B cell (primary cell): ENCODE measurements at regions not wholly inside any gene's neighbourhood (a gene's known extent, or its start where the extent isn't known, plus 50 kb on each side); places are given as distances from the start of the nearest gene placed in this dataset.

Experiments used
- ATAC-seq: fragments of 200-7000 bp; cut with Tn5 transposase; one replicate; pipeline ENCODE4 v1.10.0; 2021; ENCODE audit warnings: low read depth, mild to moderate bottlenecking, moderate number of reproducible peaks, moderate library complexity
- CTCF ChIA-PET: fragments of 350-600 bp; sonication (Branson Sonifier 250); formaldehyde crosslinking; loops from one replicate; lab custom pipeline; 2021; ENCODE audit warnings: antibody characterized with exemption, inconsistent platforms; lab: Charles Lee
- POLR2A ChIA-PET: fragments of 350-600 bp; sonication (Branson Sonifier 250); formaldehyde crosslinking; loops from one replicate; lab custom pipeline; 2021; ENCODE audit warnings: antibody characterized with exemption; lab: Charles Lee
- DNase-seq: peaks from one replicate; pipeline ENCODE4 v3.0.0; 2013
- H2AFZ ChIP-seq: 2 replicates; pipeline ENCODE4 v1.6.1; 2012; ENCODE audit warnings: mild to moderate bottlenecking, low read depth, low read length; ENCODE audit not compliant: insufficient read depth, poor library complexity, severe bottlenecking
- H3K27ac ChIP-seq, 2 donors: 1 replicate in 1 of 2; 2 replicates in 1 of 2; pipeline ENCODE4 v1.5.1; 2012 to 2013; ENCODE audit warnings: low read length in 2 of 2, mild to moderate bottlenecking in 2 of 2, moderate library complexity in 1 of 2
- H3K27me3 ChIP-seq, 4 experiments: fragments of 200-600 bp in 1 of 4; sonication (generic) in 1 of 4; replicated peaks in 1 of 4; 1 replicate in 2 of 4; 2 replicates in 2 of 4; pipeline versions ENCODE4 v1.6.1 to v1.7.0; 2013 to 2016; ENCODE audit warnings: low read length in 3 of 4, mild to moderate bottlenecking in 2 of 4, mixed read lengths in 1 of 4, moderate library complexity in 1 of 4; ENCODE audit not compliant: insufficient read depth in 4 of 4, control insufficient read depth in 3 of 4; ENCODE audit errors: control extremely low read depth in 1 of 4
- H3K36me3 ChIP-seq, 2 experiments: replicated peaks in 1 of 2; 1 replicate in 1 of 2; 2 replicates in 1 of 2; pipeline versions ENCODE4 v1.6.1 to v1.7.1; 2013; ENCODE audit warnings: low read length in 1 of 2; ENCODE audit not compliant: insufficient read depth in 2 of 2, control insufficient read depth in 1 of 2; ENCODE audit errors: control extremely low read depth in 1 of 2, extremely low read depth in 1 of 2
- H3K4me1 ChIP-seq, 2 donors: fragments of 200-600 bp in 1 of 2; sonication (generic) in 1 of 2; 1 replicate in 1 of 2; 2 replicates in 1 of 2; pipeline versions ENCODE4 v1.5.1 to v1.6.1; 2013 to 2017; ENCODE audit warnings: low read length in 2 of 2; ENCODE audit not compliant: control insufficient read depth in 2 of 2, insufficient read depth in 2 of 2
- H3K4me2 ChIP-seq: replicated peaks from 2 replicates; pipeline ENCODE3; 2012; ENCODE audit warnings: mild to moderate bottlenecking, low read depth, low read length; ENCODE audit not compliant: poor library complexity, severe bottlenecking
- H3K4me3 ChIP-seq, 5 experiments: fragments of 200-600 bp in 1 of 5; sonication (generic) in 1 of 5; 1 replicate in 3 of 5; 2 replicates in 2 of 5; pipeline versions ENCODE4 v1.5.1 to v1.7.0; 2011 to 2016; ENCODE audit warnings: low read length in 4 of 5, mild to moderate bottlenecking in 4 of 5, low read depth in 2 of 5, control low read depth in 1 of 5, moderate library complexity in 1 of 5; ENCODE audit not compliant: insufficient read depth in 1 of 5; ENCODE audit errors: control extremely low read depth in 1 of 5, extremely low read depth in 1 of 5
- H3K79me2 ChIP-seq: fragments of 200-600 bp; sonication (generic); one replicate; pipeline ENCODE4 v1.6.0; 2016; ENCODE audit warnings: low read length; ENCODE audit not compliant: control insufficient read depth, insufficient read depth
- H3K9ac ChIP-seq: fragments of 200-600 bp; sonication (generic); 2 replicates; pipeline ENCODE4 v1.6.1; 2017; ENCODE audit warnings: mild to moderate bottlenecking, low read length, moderate library complexity
- H3K9me3 ChIP-seq, 3 donors: one replicate each; pipeline versions ENCODE4 v1.6.1 to v1.7.1; 2013; ENCODE audit warnings: low read length in 2 of 3; ENCODE audit not compliant: control insufficient read depth in 2 of 3, insufficient read depth in 1 of 3; ENCODE audit errors: control extremely low read depth in 1 of 3
- H4K20me1 ChIP-seq: 2 replicates; pipeline ENCODE4 v1.6.0; 2012; ENCODE audit warnings: mild to moderate bottlenecking, low read length; ENCODE audit not compliant: insufficient read depth, control insufficient read depth, poor library complexity, severe bottlenecking
- H3K27ac Mint-ChIP-seq: one replicate; pipeline ENCODE4 v1.8.0; 2021; ENCODE audit warnings: mixed read lengths
- H3K27me3 Mint-ChIP-seq: one replicate; pipeline ENCODE4 v1.8.0; 2021; ENCODE audit warnings: mixed read lengths
- H3K4me1 Mint-ChIP-seq: one replicate; pipeline ENCODE4 v1.8.0; 2021; ENCODE audit warnings: mixed read lengths
- H3K4me3 Mint-ChIP-seq: one replicate; pipeline ENCODE4 v1.8.0; 2021; ENCODE audit warnings: mixed read lengths
- H3K9me3 Mint-ChIP-seq: one replicate; pipeline ENCODE4 v1.8.0; 2022; ENCODE audit warnings: mixed read lengths; ENCODE audit not compliant: insufficient read depth
- EZH2 ChIP-seq: IDR thresholded peaks from 2 replicates; pipeline ENCODE4 v1.6.1; 2012; ENCODE audit warnings: borderline replicate concordance, low read depth, mild to moderate bottlenecking, moderate library complexity, low read length; ENCODE audit not compliant: insufficient read depth, poor library complexity, severe bottlenecking
- WGBS: methylation state at CpG from one replicate; pipeline ENCODE4 v1.1.5; 2013; ENCODE audit warnings: missing lambda C conversion rate; ENCODE audit not compliant: insufficient coverage; 5-methylcytosine and 5-hydroxymethylcytosine counted together
- intact Hi-C: fragments of 100-400 bp; cut with micrococcal nuclease; formaldehyde crosslinking; loops from one replicate; pipeline ENCODE4 v1.10.0; 2022
- TF ChIP-seq, protein P1 (sequence below): fragments of 200-600 bp; IDR thresholded peaks from one replicate; pipeline ENCODE4 v1.8.0; 2022; ENCODE audit warnings: antibody characterized with exemption, mild to moderate bottlenecking

- H3K27ac Mint-ChIP-seq: no peak overlapping the region
- no peak overlapping the region for H2AFZ ChIP-seq
- TF ChIP-seq, protein P1, sequence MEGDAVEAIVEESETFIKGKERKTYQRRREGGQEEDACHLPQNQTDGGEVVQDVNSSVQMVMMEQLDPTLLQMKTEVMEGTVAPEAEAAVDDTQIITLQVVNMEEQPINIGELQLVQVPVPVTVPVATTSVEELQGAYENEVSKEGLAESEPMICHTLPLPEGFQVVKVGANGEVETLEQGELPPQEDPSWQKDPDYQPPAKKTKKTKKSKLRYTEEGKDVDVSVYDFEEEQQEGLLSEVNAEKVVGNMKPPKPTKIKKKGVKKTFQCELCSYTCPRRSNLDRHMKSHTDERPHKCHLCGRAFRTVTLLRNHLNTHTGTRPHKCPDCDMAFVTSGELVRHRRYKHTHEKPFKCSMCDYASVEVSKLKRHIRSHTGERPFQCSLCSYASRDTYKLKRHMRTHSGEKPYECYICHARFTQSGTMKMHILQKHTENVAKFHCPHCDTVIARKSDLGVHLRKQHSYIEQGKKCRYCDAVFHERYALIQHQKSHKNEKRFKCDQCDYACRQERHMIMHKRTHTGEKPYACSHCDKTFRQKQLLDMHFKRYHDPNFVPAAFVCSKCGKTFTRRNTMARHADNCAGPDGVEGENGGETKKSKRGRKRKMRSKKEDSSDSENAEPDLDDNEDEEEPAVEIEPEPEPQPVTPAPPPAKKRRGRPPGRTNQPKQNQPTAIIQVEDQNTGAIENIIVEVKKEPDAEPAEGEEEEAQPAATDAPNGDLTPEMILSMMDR: no peak
- H3K4me1 ChIP-seq: no peaks in the 10 kb centered on the region
- no peaks in the 10 kb centered on the region for H3K36me3 ChIP-seq
- no peak overlapping the region for H3K9ac ChIP-seq
- no peaks in the 10 kb centered on the region for H3K79me2 ChIP-seq
- CTCF ChIA-PET: no interaction called here
- H3K27ac ChIP-seq: no peak overlapping the region
- WGBS: 85% methylated on average over 3 of the region's 4 CpGs
- no peaks in the 10 kb centered on the region for H3K9me3 Mint-ChIP-seq
- no peak overlapping the region for H3K4me2 ChIP-seq
- POLR2A ChIA-PET: no interaction called here
- no peak overlapping the region for H3K4me3 ChIP-seq
- intact Hi-C loops: no loop called here
- ATAC-seq (no peak), DNase-seq (no peak)
- H3K27me3 Mint-ChIP-seq: no peaks in the 10 kb centered on the region
- H4K20me1 ChIP-seq: no peaks in the 10 kb centered on the region
- H3K4me1 Mint-ChIP-seq: no peaks in the 10 kb centered on the region
- peaks cover 0 to 29% (median 0%) of the 10 kb centered on the region in 3 donors for H3K9me3 ChIP-seq
- H3K4me3 Mint-ChIP-seq: no peak overlapping the region
- H3K27me3 ChIP-seq: no peaks in the 10 kb centered on the region
Measured at GRCh38 chr13:86188170-86188569, 389.0 kb upstream of the SLITRK6 start.

DNA sequence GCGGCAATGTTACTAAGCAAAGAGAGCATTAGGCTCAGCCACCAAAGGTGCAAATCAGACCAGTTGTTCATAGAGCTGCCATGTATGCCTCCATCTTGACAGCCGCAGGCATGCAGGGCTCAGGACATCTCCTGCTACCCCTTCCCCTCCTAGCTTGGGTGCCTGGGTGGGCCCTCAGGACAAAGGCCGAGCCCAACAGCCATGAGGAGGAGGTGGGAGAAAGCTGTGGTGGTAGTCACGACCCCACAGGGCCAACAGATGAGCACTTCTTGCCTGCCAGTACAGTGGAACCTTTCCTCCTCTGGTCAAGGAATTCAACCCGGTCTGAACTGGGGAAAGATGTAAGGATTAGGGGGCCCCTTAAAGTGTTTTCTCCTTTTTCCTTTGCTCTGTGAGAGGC is 386.4 kb upstream of the SLITRK6 start:
- 70% methylated on average over 3 of the region's 5 CpGs for WGBS

More for the DNA sequence above, 386.4 kb upstream of the SLITRK6 start:
- Mint-ChIP-seq H3K9me3 (no peaks in the 10 kb centered on the region), H3K27me3 (no peaks in the 10 kb centered on the region), H3K4me3 (no peak overlapping the region), H3K4me1 (no peaks in the 10 kb centered on the region), H3K27ac (no peak overlapping the region)
- Histone ChIP-seq H3K9me3 (peaks cover 0 to 36% (median 0%) of the 10 kb centered on the region in 3 donors), H3K4me3 (no peak overlapping the region), H3K9ac (no peak overlapping the region), H3K36me3 (no peaks in the 10 kb centered on the region), H2AFZ (no peak overlapping the region), H3K79me2 (no peaks in the 10 kb centered on the region), H3K27me3 (no peaks in the 10 kb centered on the region), H3K4me1 (no peaks in the 10 kb centered on the region), H4K20me1 (no peaks in the 10 kb centered on the region), H3K4me2 (no peak overlapping the region), H3K27ac (no peak overlapping the region)
- ATAC-seq: no peak
- intact Hi-C loops: no loop called here
- ChIA-PET POLR2A (no interaction called here), CTCF (no interaction called here)
- no peak for DNase-seq
- TF ChIP-seq, protein P1: no peak
- no peak for TF ChIP-seq EZH2
